ENCODE measurements at regions not wholly inside any gene's neighbourhood (a gene's known extent, or its start where the extent isn't known, plus 50 kb on each side); places are given as distances from the start of the nearest gene placed in this dataset.

GRCh38 chr4:178309890-178310289 lies 867.7 kb upstream of the AGA start:
- no peaks in the 10 kb centered on the region for H3K27me3 ChIP-seq (replicated peaks; ENCODE audit: insufficient read depth, low read depth, low read length, poor library complexity)
- BruUV-seq (replicated peaks) = no TSS peak
- no peak overlapping the region for H3K27ac ChIP-seq (ENCODE audit: low read depth, low read length, poor library complexity, severe bottlenecking)
- ChIA-PET CTCF (no interaction called here), POLR2A (ENCODE audit: low non-redundant PET) (no interaction called here)
- no peaks in the 10 kb centered on the region for H3K36me3 ChIP-seq (ENCODE audit: insufficient read depth, low read length, poor library complexity, severe bottlenecking)
- H3K9me3 ChIP-seq (ENCODE audit: low read depth, low read length, poor library complexity, severe bottlenecking) = peaks cover under 1% of the 10 kb centered on the region
- TF ChIP-seq EZH2 (IDR thresholded peaks at IDR 0.05; ENCODE audit: borderline replicate concordance, low read depth, low read length, poor library complexity, severe bottlenecking) (no peak), CTCF (conservative IDR thresholded peaks at IDR 0.05; ENCODE audit: low read depth, low read length) (no peak)
- no peak overlapping the region for H3K4me3 ChIP-seq (ENCODE audit: low read depth, low read length, poor library complexity, severe bottlenecking)
- intact Hi-C loops (cut with micrococcal nuclease; ENCODE audit: unreplicated experiment) = no loop called here
- DNase-seq (ENCODE audit: low spot score) = no peak
- no peaks in the 10 kb centered on the region for H3K4me1 ChIP-seq (ENCODE audit: insufficient read depth, low read length, poor library complexity, severe bottlenecking)

GRCh38 chr4:178311997-178312396 lies 869.8 kb upstream of the AGA start:
- Histone ChIP-seq H3K9me3 (ENCODE audit: low read depth, low read length, poor library complexity, severe bottlenecking) (peaks cover 4% of the 10 kb centered on the region), H3K27me3 (replicated peaks; ENCODE audit: insufficient read depth, low read depth, low read length, poor library complexity) (no peaks in the 10 kb centered on the region), H3K36me3 (ENCODE audit: insufficient read depth, low read length, poor library complexity, severe bottlenecking) (no peaks in the 10 kb centered on the region), H3K4me1 (ENCODE audit: insufficient read depth, low read length, poor library complexity, severe bottlenecking) (no peaks in the 10 kb centered on the region), H3K27ac (ENCODE audit: low read depth, low read length, poor library complexity, severe bottlenecking) (no peak overlapping the region), H3K4me3 (ENCODE audit: low read depth, low read length, poor library complexity, severe bottlenecking) (no peak overlapping the region)
- no TSS peak for BruUV-seq (replicated peaks)
- ChIA-PET POLR2A (ENCODE audit: low non-redundant PET) (no interaction called here), CTCF (no interaction called here)
- intact Hi-C loops (cut with micrococcal nuclease; ENCODE audit: unreplicated experiment) = no loop called here
- DNase-seq (ENCODE audit: low spot score) = no peak
- no peak for TF ChIP-seq CTCF (conservative IDR thresholded peaks at IDR 0.05; ENCODE audit: low read depth, low read length)
- TF ChIP-seq EZH2 (IDR thresholded peaks at IDR 0.05; ENCODE audit: borderline replicate concordance, low read depth, low read length, poor library complexity, severe bottlenecking) = no peak

- no peak for TF ChIP-seq CTCF (conservative IDR thresholded peaks at IDR 0.05; ENCODE audit: low read depth, low read length)
- no peak for TF ChIP-seq EZH2 (IDR thresholded peaks at IDR 0.05; ENCODE audit: borderline replicate concordance, low read depth, low read length, poor library complexity, severe bottlenecking)
- ChIA-PET POLR2A (ENCODE audit: low non-redundant PET) (interaction anchor here (0.6 kb wide), 1 partner anchor 1051 kb away, joined by 3 read pairs; no protein-coding TSS in a partner anchor), CTCF (no interaction called here)
- H3K4me3 ChIP-seq (ENCODE audit: low read depth, low read length, poor library complexity, severe bottlenecking) = no peak overlapping the region
- H3K36me3 ChIP-seq (ENCODE audit: insufficient read depth, low read length, poor library complexity, severe bottlenecking) = no peaks in the 10 kb centered on the region
- H3K27ac ChIP-seq (ENCODE audit: low read depth, low read length, poor library complexity, severe bottlenecking) = no peak overlapping the region
- peaks cover 11% of the 10 kb centered on the region for H3K9me3 ChIP-seq (ENCODE audit: low read depth, low read length, poor library complexity, severe bottlenecking)
- DNase-seq (ENCODE audit: low spot score) = no peak
- intact Hi-C loops (cut with micrococcal nuclease; ENCODE audit: unreplicated experiment) = no loop called here
- H3K4me1 ChIP-seq (ENCODE audit: insufficient read depth, low read length, poor library complexity, severe bottlenecking) = no peaks in the 10 kb centered on the region
- no TSS peak for BruUV-seq (replicated peaks)
- H3K27me3 ChIP-seq (replicated peaks; ENCODE audit: insufficient read depth, low read depth, low read length, poor library complexity) = no peaks in the 10 kb centered on the region
These were observed 872.0 kb upstream of the AGA start for GRCh38 chr4:178314287-178314686.
